ENCODE measurements at regions not wholly inside any gene's neighbourhood (a gene's known extent, or its start where the extent isn't known, plus 50 kb on each side); places are given as distances from the start of the nearest gene placed in this dataset.

GRCh38 chr5:171682801-171683200 lies 102.8 kb upstream of the SMIM23 start:
- Histone ChIP-seq H3K9me3 (ENCODE audit: low read length) (no peaks in the 10 kb centered on the region), H3K27ac (ENCODE audit: low read depth, low read length, poor library complexity, severe bottlenecking) (no peak overlapping the region), H3K27me3 (ENCODE audit: insufficient read depth, low read length) (0 out of 2 replicates have a peak, but pooled peaks cover 4% of the 10 kb centered on the region), H3K9ac (ENCODE audit: low read length) (no peak overlapping the region), H3K9me2 (ENCODE audit: low read depth, low read length) (no peaks in the 10 kb centered on the region), H3K4me2 (ENCODE audit: low read length) (no peak overlapping the region), H3K36me3 (ENCODE audit: insufficient read depth, low read length) (no peaks in the 10 kb centered on the region), H4K20me1 (ENCODE audit: insufficient read depth, low read length) (no peaks in the 10 kb centered on the region), H3K4me1 (ENCODE audit: insufficient read depth, low read length, severe bottlenecking) (no peaks in the 10 kb centered on the region), H2AFZ (ENCODE audit: low read length) (no peak overlapping the region), H3F3A (ENCODE audit: insufficient read depth, low read length) (no peaks in the 10 kb centered on the region), H3K4me3 (ENCODE audit: low read depth, low read length, poor library complexity, severe bottlenecking) (no peak overlapping the region), H3K79me2 (ENCODE audit: insufficient read depth, low read length) (no peaks in the 10 kb centered on the region)
- TF ChIP-seq EZH2 (IDR thresholded peaks at IDR 0.05; ENCODE audit: borderline replicate concordance, low read length) (no peak), CTCF (IDR thresholded peaks at IDR 0.05; ENCODE audit: low read length) (no peak)

GRCh38 chr5:171684169-171684568 lies 101.4 kb upstream of the SMIM23 start:
- Histone ChIP-seq H3K4me3 (ENCODE audit: low read depth, low read length, poor library complexity, severe bottlenecking) (no peak overlapping the region), H4K20me1 (ENCODE audit: insufficient read depth, low read length) (no peaks in the 10 kb centered on the region), H3K27ac (ENCODE audit: low read depth, low read length, poor library complexity, severe bottlenecking) (no peak overlapping the region), H3F3A (ENCODE audit: insufficient read depth, low read length) (no peaks in the 10 kb centered on the region), H3K36me3 (ENCODE audit: insufficient read depth, low read length) (no peaks in the 10 kb centered on the region), H3K79me2 (ENCODE audit: insufficient read depth, low read length) (no peaks in the 10 kb centered on the region), H3K9me2 (ENCODE audit: low read depth, low read length) (no peaks in the 10 kb centered on the region), H2AFZ (ENCODE audit: low read length) (no peak overlapping the region), H3K9me3 (ENCODE audit: low read length) (no peaks in the 10 kb centered on the region), H3K27me3 (ENCODE audit: insufficient read depth, low read length) (0 out of 2 replicates have a peak, but pooled peaks cover 4% of the 10 kb centered on the region), H3K4me2 (ENCODE audit: low read length) (no peak overlapping the region), H3K9ac (ENCODE audit: low read length) (no peak overlapping the region), H3K4me1 (ENCODE audit: insufficient read depth, low read length, severe bottlenecking) (no peaks in the 10 kb centered on the region)
- TF ChIP-seq CTCF (IDR thresholded peaks at IDR 0.05; ENCODE audit: low read length) = no peak
- TF ChIP-seq EZH2 (IDR thresholded peaks at IDR 0.05; ENCODE audit: borderline replicate concordance, low read length) = no peak

GRCh38 chr5:171688696-171689495 lies 96.7 kb upstream of the SMIM23 start:
- Histone ChIP-seq H3K9me3 (ENCODE audit: low read length) (no peaks in the 10 kb centered on the region), H4K20me1 (ENCODE audit: insufficient read depth, low read length) (no peaks in the 10 kb centered on the region), H3K36me3 (ENCODE audit: insufficient read depth, low read length) (no peaks in the 10 kb centered on the region), H3K27me3 (ENCODE audit: insufficient read depth, low read length) (0 out of 2 replicates have a peak, but pooled peaks cover 6% of the 10 kb centered on the region), H3K27ac (ENCODE audit: low read depth, low read length, poor library complexity, severe bottlenecking) (no peak overlapping the region), H3K4me1 (ENCODE audit: insufficient read depth, low read length, severe bottlenecking) (no peaks in the 10 kb centered on the region), H3K4me3 (ENCODE audit: low read depth, low read length, poor library complexity, severe bottlenecking) (no peak overlapping the region), H2AFZ (ENCODE audit: low read length) (no peak overlapping the region), H3K9ac (ENCODE audit: low read length) (no peak overlapping the region), H3K79me2 (ENCODE audit: insufficient read depth, low read length) (no peaks in the 10 kb centered on the region), H3K9me2 (ENCODE audit: low read depth, low read length) (no peaks in the 10 kb centered on the region), H3F3A (ENCODE audit: insufficient read depth, low read length) (no peaks in the 10 kb centered on the region), H3K4me2 (ENCODE audit: low read length) (no peak overlapping the region)
- TF ChIP-seq EZH2 (IDR thresholded peaks at IDR 0.05; ENCODE audit: borderline replicate concordance, low read length) (no peak), CTCF (IDR thresholded peaks at IDR 0.05; ENCODE audit: low read length) (no peak)
